Right lobe of liver (tissue), 4 donors: ENCODE measurements at regions not wholly inside any gene's neighbourhood (a gene's known extent, or its start where the extent isn't known, plus 50 kb on each side); places are given as distances from the start of the nearest gene placed in this dataset.

Experiments used
- POLR2A ChIP-seq: fragments of 450-650 bp; IDR thresholded peaks from one replicate; pipeline ENCODE4 v1.6.1; 2017; ENCODE audit warnings: antibody characterized with exemption, mild to moderate bottlenecking
- TF ChIP-seq, protein P1 (sequence below), 4 donors: fragments of 200-600 bp in 3 of 4; fragments of 450-650 bp in 1 of 4; IDR thresholded peaks; one replicate each; pipeline versions ENCODE4 v1.5.1 to v1.8.0; 2016 to 2022; ENCODE audit warnings: antibody characterized with exemption in 4 of 4, mild to moderate bottlenecking in 2 of 4
- donor health status: DM: no; HTN: no; CAD: no.
- donor health status: DM: no; HTN: no; CAD: no.
- donor health status: DM: no; HTN: yes; CAD: no.

DNA sequence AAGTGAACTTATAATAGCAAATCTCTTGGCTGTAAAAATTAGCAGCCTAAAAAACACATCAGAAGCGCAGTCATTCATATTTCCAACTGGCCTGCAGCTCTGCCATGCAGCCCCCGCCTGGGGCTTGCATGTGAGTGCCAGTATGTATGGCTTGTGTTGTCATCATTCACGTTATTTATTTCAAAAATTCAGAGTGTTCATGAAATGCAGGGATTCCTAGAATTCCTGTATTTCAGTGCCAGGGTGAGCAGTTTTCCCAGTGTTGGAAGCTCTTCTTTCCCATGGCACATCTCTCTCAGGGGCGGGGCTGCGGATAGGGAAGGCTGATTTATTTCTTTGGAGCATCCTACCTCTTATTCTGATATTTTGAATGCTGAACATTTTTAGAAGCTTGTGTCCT is 234.6 kb downstream of the FGF9 start:
- TF ChIP-seq, protein P1, sequence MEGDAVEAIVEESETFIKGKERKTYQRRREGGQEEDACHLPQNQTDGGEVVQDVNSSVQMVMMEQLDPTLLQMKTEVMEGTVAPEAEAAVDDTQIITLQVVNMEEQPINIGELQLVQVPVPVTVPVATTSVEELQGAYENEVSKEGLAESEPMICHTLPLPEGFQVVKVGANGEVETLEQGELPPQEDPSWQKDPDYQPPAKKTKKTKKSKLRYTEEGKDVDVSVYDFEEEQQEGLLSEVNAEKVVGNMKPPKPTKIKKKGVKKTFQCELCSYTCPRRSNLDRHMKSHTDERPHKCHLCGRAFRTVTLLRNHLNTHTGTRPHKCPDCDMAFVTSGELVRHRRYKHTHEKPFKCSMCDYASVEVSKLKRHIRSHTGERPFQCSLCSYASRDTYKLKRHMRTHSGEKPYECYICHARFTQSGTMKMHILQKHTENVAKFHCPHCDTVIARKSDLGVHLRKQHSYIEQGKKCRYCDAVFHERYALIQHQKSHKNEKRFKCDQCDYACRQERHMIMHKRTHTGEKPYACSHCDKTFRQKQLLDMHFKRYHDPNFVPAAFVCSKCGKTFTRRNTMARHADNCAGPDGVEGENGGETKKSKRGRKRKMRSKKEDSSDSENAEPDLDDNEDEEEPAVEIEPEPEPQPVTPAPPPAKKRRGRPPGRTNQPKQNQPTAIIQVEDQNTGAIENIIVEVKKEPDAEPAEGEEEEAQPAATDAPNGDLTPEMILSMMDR (IDR thresholded peaks at IDR 0.05): no peak
- TF ChIP-seq POLR2A: no peak
